CD14-positive monocyte (primary cell): ENCODE measurements at regions not wholly inside any gene's neighbourhood (a gene's known extent, or its start where the extent isn't known, plus 50 kb on each side); places are given as distances from the start of the nearest gene placed in this dataset.

Source experiments
- DNase-seq, 3 donors: peaks; one replicate each; pipeline ENCODE4 v3.0.0-alpha.2; 2011 to 2022
- H2AFZ ChIP-seq: 2 replicates; pipeline ENCODE4 v1.6.0; 2012; ENCODE audit warnings: mild to moderate bottlenecking, low read depth, low read length, inconsistent platforms; ENCODE audit not compliant: insufficient read depth, poor library complexity, severe bottlenecking
- H3K27ac ChIP-seq, 2 donors: 1 replicate in 1 of 2; 2 replicates in 1 of 2; pipeline ENCODE4 v1.5.1; 2012 to 2013; ENCODE audit warnings: low read length in 2 of 2, control low read depth in 1 of 2, inconsistent platforms in 1 of 2, low read depth in 1 of 2, mild to moderate bottlenecking in 1 of 2
- H3K27me3 ChIP-seq, 2 donors: one replicate each; pipeline versions ENCODE4 v1.6.0 to v1.6.1; 2011 to 2013; ENCODE audit warnings: low read length in 2 of 2; ENCODE audit not compliant: control insufficient read depth in 2 of 2, insufficient read depth in 2 of 2
- H3K36me3 ChIP-seq, 2 donors: replicated peaks in 1 of 2; 1 replicate in 1 of 2; 2 replicates in 1 of 2; pipeline versions ENCODE4 v1.5.1 to v1.6.1; 2012 to 2013; ENCODE audit warnings: low read length in 2 of 2, control low read depth in 1 of 2, inconsistent platforms in 1 of 2, mild to moderate bottlenecking in 1 of 2; ENCODE audit not compliant: insufficient read depth in 2 of 2, control insufficient read depth in 1 of 2
- H3K4me1 ChIP-seq, 2 donors: 1 replicate in 1 of 2; 2 replicates in 1 of 2; pipeline versions ENCODE4 v1.5.1 to v1.6.1; 2012 to 2013; ENCODE audit warnings: low read length in 2 of 2, control low read depth in 1 of 2, inconsistent platforms in 1 of 2, mild to moderate bottlenecking in 1 of 2, moderate library complexity in 1 of 2; ENCODE audit not compliant: insufficient read depth in 2 of 2, control insufficient read depth in 1 of 2
- H3K4me2 ChIP-seq: replicated peaks from 2 replicates; pipeline ENCODE3; 2012; ENCODE audit warnings: low read length, moderate library complexity, mild to moderate bottlenecking; ENCODE audit not compliant: poor library complexity, severe bottlenecking; ENCODE audit errors: extremely low read depth
- H3K4me3 ChIP-seq, 3 experiments: fragments of 200-600 bp in 1 of 3; sonication (generic) in 1 of 3; replicated peaks in 1 of 3; 1 replicate in 2 of 3; 2 replicates in 1 of 3; pipeline ENCODE4 v1.5.1; 2011 to 2013; ENCODE audit warnings: low read length in 3 of 3, mild to moderate bottlenecking in 3 of 3, control low read depth in 2 of 3, low read depth in 2 of 3, inconsistent platforms in 1 of 3, moderate library complexity in 1 of 3
- H3K79me2 ChIP-seq: 2 replicates; pipeline ENCODE4 v1.6.0; 2012; ENCODE audit warnings: mild to moderate bottlenecking, control low read depth, inconsistent platforms, low read length, moderate library complexity; ENCODE audit not compliant: insufficient read depth
- H3K9ac ChIP-seq: 2 replicates; pipeline ENCODE4 v1.6.0; 2017; ENCODE audit warnings: low read length, mild to moderate bottlenecking; ENCODE audit not compliant: insufficient read depth, poor library complexity, severe bottlenecking
- H3K9me3 ChIP-seq, 2 donors: replicated peaks in 1 of 2; 1 replicate in 1 of 2; 2 replicates in 1 of 2; pipeline versions ENCODE4 v1.5.1 to v1.6.1; 2012 to 2013; ENCODE audit warnings: low read length in 2 of 2, control low read depth in 1 of 2; ENCODE audit not compliant: control insufficient read depth in 1 of 2, insufficient read depth in 1 of 2
- H4K20me1 ChIP-seq: 2 replicates; pipeline ENCODE4 v1.6.0; 2012; ENCODE audit warnings: mild to moderate bottlenecking, low read length, control low read depth, moderate library complexity; ENCODE audit not compliant: insufficient read depth
- H3K27ac Mint-ChIP-seq, 7 donors: one replicate each; pipeline ENCODE4 v1.8.0; 2020; ENCODE audit warnings: mild to moderate bottlenecking in 7 of 7, mixed read lengths in 7 of 7, moderate library complexity in 6 of 7, inconsistent platforms in 2 of 7
- H3K27me3 Mint-ChIP-seq, 3 donors: one replicate each; pipeline ENCODE4 v1.8.0; 2021 to 2022; ENCODE audit warnings: low read depth in 3 of 3, mild to moderate bottlenecking in 3 of 3, mixed read lengths in 3 of 3, moderate library complexity in 3 of 3, inconsistent platforms in 1 of 3
- H3K36me3 Mint-ChIP-seq, 2 donors: one replicate each; pipeline ENCODE4 v1.8.0; 2020; ENCODE audit warnings: mixed read lengths in 2 of 2, inconsistent platforms in 1 of 2, mild to moderate bottlenecking in 1 of 2
- H3K4me1 Mint-ChIP-seq: one replicate; pipeline ENCODE4 v1.8.0; 2020; ENCODE audit warnings: mild to moderate bottlenecking, mixed read lengths
- H3K4me3 Mint-ChIP-seq, 2 donors: one replicate each; pipeline ENCODE4 v1.8.0; 2020; ENCODE audit warnings: mild to moderate bottlenecking in 2 of 2, mixed read lengths in 2 of 2, moderate library complexity in 1 of 2
- H3K9me3 Mint-ChIP-seq, 7 donors: one replicate each; pipeline ENCODE4 v1.8.0; 2020 to 2022; ENCODE audit warnings: mixed read lengths in 7 of 7, mild to moderate bottlenecking in 6 of 7, moderate library complexity in 6 of 7, inconsistent platforms in 2 of 7
- CTCF ChIP-seq: fragments of 200-600 bp; IDR thresholded peaks from one replicate; pipeline ENCODE4 v1.8.0; 2022; ENCODE audit warnings: antibody characterized with exemption, mild to moderate bottlenecking
- WGBS: methylation state at CpG from one replicate; pipeline ENCODE4 v1.1.5; 2013; ENCODE audit warnings: missing lambda C conversion rate; ENCODE audit not compliant: insufficient coverage; 5-methylcytosine and 5-hydroxymethylcytosine counted together
- intact Hi-C, 2 donors: fragments of 100-400 bp; cut with micrococcal nuclease; formaldehyde crosslinking; loops; one replicate each; pipeline versions ENCODE4 v1.15.0 to v1.15.1; 2023

- Histone ChIP-seq H3K4me2 (no peak overlapping the region), H3K4me1 (no peaks in the 10 kb centered on the region), H3K4me3 (no peak overlapping the region), H3K27me3 (no peaks in the 10 kb centered on the region), H3K79me2 (no peaks in the 10 kb centered on the region), H3K27ac (no peak overlapping the region), H3K9me3 (no peaks in the 10 kb centered on the region), H2AFZ (no peak overlapping the region), H4K20me1 (no peaks in the 10 kb centered on the region), H3K36me3 (no peaks in the 10 kb centered on the region), H3K9ac (no peak overlapping the region)
- Mint-ChIP-seq H3K4me3 (no peak overlapping the region), H3K27ac (no peak overlapping the region), H3K27me3 (no peaks in the 10 kb centered on the region), H3K4me1 (peaks cover 10% of the 10 kb centered on the region), H3K36me3 (no peaks in the 10 kb centered on the region), H3K9me3 (peaks cover 0 to 10% (median 4%) of the 10 kb centered on the region in 7 donors)
- intact Hi-C loops = no loop called here
- WGBS = no CpG with 5 or more reads among the region's 2 CpGs
- DNase-seq = no peak
- no peak for TF ChIP-seq CTCF
Observed at GRCh38 chr3:34275811-34276210, 477.4 kb downstream of the PDCD6IP start.

- intact Hi-C loops = no loop called here
- Histone ChIP-seq H3K36me3 (no peaks in the 10 kb centered on the region), H4K20me1 (no peaks in the 10 kb centered on the region), H3K4me2 (no peak overlapping the region), H2AFZ (no peak overlapping the region), H3K9ac (no peak overlapping the region), H3K4me1 (no peaks in the 10 kb centered on the region), H3K4me3 (no peak overlapping the region), H3K9me3 (no peaks in the 10 kb centered on the region), H3K79me2 (no peaks in the 10 kb centered on the region), H3K27me3 (no peaks in the 10 kb centered on the region), H3K27ac (no peak overlapping the region)
- no peak for TF ChIP-seq CTCF
- Mint-ChIP-seq H3K36me3 (no peaks in the 10 kb centered on the region), H3K4me3 (no peak overlapping the region), H3K4me1 (peaks cover 10% of the 10 kb centered on the region), H3K9me3 (peaks cover 0 to 6% (median 4%) of the 10 kb centered on the region in 7 donors), H3K27ac (no peak overlapping the region), H3K27me3 (no peaks in the 10 kb centered on the region)
- no peak for DNase-seq
Observed at GRCh38 chr3:34276342-34276741, 477.9 kb downstream of the PDCD6IP start.
